CD4-positive, alpha-beta T cell (primary cell): ENCODE measurements at regions not wholly inside any gene's neighbourhood (a gene's known extent, or its start where the extent isn't known, plus 50 kb on each side); places are given as distances from the start of the nearest gene placed in this dataset.

Experiments used
- ATAC-seq: fragments of 200-7000 bp; cut with Tn5 transposase; one replicate; pipeline ENCODE4 v1.10.0; 2022; ENCODE audit warnings: mild to moderate bottlenecking; ENCODE audit not compliant: poor library complexity
- CTCF ChIA-PET: fragments of 350-600 bp; sonication (Branson Sonifier 250); formaldehyde crosslinking; loops from one replicate; lab custom pipeline; 2021; ENCODE audit warnings: antibody characterized with exemption, inconsistent platforms; lab: Charles Lee
- POLR2A ChIA-PET: fragments of 350-600 bp; sonication (Branson Sonifier 250); formaldehyde crosslinking; loops from one replicate; lab custom pipeline; 2021; ENCODE audit warnings: antibody characterized with exemption, inconsistent platforms; lab: Charles Lee
- DNase-seq, 14 experiments: peaks; one replicate each; pipeline ENCODE4 v3.0.0-alpha.2; 2013 to 2020; ENCODE audit warnings: mixed read lengths in 2 of 14
- H3K27ac ChIP-seq, 2 donors: one replicate each; pipeline versions ENCODE4 v1.5.1 to v1.7.0; 2013; ENCODE audit warnings: low read length in 2 of 2, low read depth in 1 of 2, mild to moderate bottlenecking in 1 of 2
- H3K27me3 ChIP-seq, 2 experiments: 1 replicate in 1 of 2; 2 replicates in 1 of 2; pipeline versions ENCODE4 v1.6.1 to v1.7.0; 2013; ENCODE audit warnings: low read length in 2 of 2, control low read depth in 1 of 2, mild to moderate bottlenecking in 1 of 2, moderate library complexity in 1 of 2; ENCODE audit not compliant: insufficient read depth in 2 of 2, control insufficient read depth in 1 of 2
- H3K36me3 ChIP-seq: one replicate; pipeline ENCODE4 v1.6.1; 2013; ENCODE audit warnings: low read length, control low read depth; ENCODE audit not compliant: insufficient read depth
- H3K4me1 ChIP-seq: one replicate; pipeline ENCODE4 v1.6.1; 2013; ENCODE audit warnings: low read length, control low read depth; ENCODE audit not compliant: insufficient read depth
- H3K4me3 ChIP-seq: one replicate; pipeline ENCODE4 v1.5.1; 2013; ENCODE audit warnings: mild to moderate bottlenecking, low read length, moderate library complexity
- H3K9me3 ChIP-seq, 2 experiments: 1 replicate in 1 of 2; 2 replicates in 1 of 2; pipeline versions ENCODE4 v1.6.1 to v1.7.0; 2013; ENCODE audit warnings: low read length in 2 of 2, mild to moderate bottlenecking in 2 of 2, control low read depth in 1 of 2, moderate library complexity in 1 of 2; ENCODE audit not compliant: control insufficient read depth in 1 of 2, insufficient read depth in 1 of 2
- H3K27ac Mint-ChIP-seq: one replicate; pipeline ENCODE4 v1.8.0; 2020; ENCODE audit warnings: mixed read lengths
- H3K27me3 Mint-ChIP-seq: one replicate; pipeline ENCODE4 v1.8.0; 2021; ENCODE audit warnings: mixed read lengths
- H3K36me3 Mint-ChIP-seq: one replicate; pipeline ENCODE4 v1.8.0; 2021; ENCODE audit warnings: low read depth, mixed read lengths
- H3K4me1 Mint-ChIP-seq: one replicate; pipeline ENCODE4 v1.8.0; 2021; ENCODE audit warnings: low read depth, mixed read lengths
- H3K4me3 Mint-ChIP-seq: one replicate; pipeline ENCODE4 v1.8.0; 2020; ENCODE audit warnings: mild to moderate bottlenecking, mixed read lengths
- H3K9me3 Mint-ChIP-seq: one replicate; pipeline ENCODE4 v1.8.0; 2020; ENCODE audit warnings: mixed read lengths
- intact Hi-C, 2 experiments: fragments of 100-400 bp; cut with DNase I in 1 of 2; cut with micrococcal nuclease in 1 of 2; formaldehyde crosslinking; loops; one replicate each; pipeline versions ENCODE4 v1.15.1 to v1.9.0; 2023 to 2025; cut with DNase I, micrococcal nuclease
- TF ChIP-seq, protein P1 (sequence below): fragments of 200-600 bp; IDR thresholded peaks from one replicate; pipeline ENCODE4 v1.8.0; 2022; ENCODE audit warnings: antibody characterized with exemption, mild to moderate bottlenecking

DNA sequence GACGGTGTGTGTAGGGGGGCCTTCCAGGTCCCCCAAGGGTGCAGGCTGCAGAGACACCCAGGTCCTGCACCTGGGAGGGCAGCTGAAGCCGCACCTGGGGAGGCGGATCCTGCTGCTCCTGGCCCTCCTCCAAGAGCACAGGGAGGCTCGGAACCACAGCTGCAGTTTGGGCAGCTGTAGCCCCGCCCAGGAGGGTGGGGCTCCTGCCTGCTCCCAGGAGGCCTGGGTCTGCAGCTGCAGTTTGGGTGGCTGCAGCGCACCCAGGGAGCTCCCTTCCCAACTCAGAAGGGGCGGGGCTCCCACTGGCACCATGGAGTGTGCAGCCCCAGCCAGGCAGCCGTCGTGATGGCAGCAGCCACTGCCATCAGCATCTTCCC lies 69.4 kb upstream of the NKD1 start:
- no peaks in the 10 kb centered on the region for H3K4me1 ChIP-seq
- H3K27me3 ChIP-seq = no peaks in the 10 kb centered on the region
- DNase-seq = peak in 1 of 14 experiments; percentile 9
- Mint-ChIP-seq H3K27me3 (peaks cover 6% of the 10 kb centered on the region), H3K4me1 (no peaks in the 10 kb centered on the region), H3K4me3 (no peak overlapping the region), H3K36me3 (no peaks in the 10 kb centered on the region), H3K9me3 (no peaks in the 10 kb centered on the region), H3K27ac (no peak overlapping the region)
- POLR2A ChIA-PET = no interaction called here
- no peaks in the 10 kb centered on the region for H3K36me3 ChIP-seq
- TF ChIP-seq, protein P1, sequence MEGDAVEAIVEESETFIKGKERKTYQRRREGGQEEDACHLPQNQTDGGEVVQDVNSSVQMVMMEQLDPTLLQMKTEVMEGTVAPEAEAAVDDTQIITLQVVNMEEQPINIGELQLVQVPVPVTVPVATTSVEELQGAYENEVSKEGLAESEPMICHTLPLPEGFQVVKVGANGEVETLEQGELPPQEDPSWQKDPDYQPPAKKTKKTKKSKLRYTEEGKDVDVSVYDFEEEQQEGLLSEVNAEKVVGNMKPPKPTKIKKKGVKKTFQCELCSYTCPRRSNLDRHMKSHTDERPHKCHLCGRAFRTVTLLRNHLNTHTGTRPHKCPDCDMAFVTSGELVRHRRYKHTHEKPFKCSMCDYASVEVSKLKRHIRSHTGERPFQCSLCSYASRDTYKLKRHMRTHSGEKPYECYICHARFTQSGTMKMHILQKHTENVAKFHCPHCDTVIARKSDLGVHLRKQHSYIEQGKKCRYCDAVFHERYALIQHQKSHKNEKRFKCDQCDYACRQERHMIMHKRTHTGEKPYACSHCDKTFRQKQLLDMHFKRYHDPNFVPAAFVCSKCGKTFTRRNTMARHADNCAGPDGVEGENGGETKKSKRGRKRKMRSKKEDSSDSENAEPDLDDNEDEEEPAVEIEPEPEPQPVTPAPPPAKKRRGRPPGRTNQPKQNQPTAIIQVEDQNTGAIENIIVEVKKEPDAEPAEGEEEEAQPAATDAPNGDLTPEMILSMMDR = no peak
- ATAC-seq = no peak
- CTCF ChIA-PET = no interaction called here
- H3K27ac ChIP-seq = no peak overlapping the region
- intact Hi-C loops = no loop called here
- H3K9me3 ChIP-seq = peaks cover 0 to 6% of the 10 kb centered on the region in 2 experiments
- no peak overlapping the region for H3K4me3 ChIP-seq

DNA sequence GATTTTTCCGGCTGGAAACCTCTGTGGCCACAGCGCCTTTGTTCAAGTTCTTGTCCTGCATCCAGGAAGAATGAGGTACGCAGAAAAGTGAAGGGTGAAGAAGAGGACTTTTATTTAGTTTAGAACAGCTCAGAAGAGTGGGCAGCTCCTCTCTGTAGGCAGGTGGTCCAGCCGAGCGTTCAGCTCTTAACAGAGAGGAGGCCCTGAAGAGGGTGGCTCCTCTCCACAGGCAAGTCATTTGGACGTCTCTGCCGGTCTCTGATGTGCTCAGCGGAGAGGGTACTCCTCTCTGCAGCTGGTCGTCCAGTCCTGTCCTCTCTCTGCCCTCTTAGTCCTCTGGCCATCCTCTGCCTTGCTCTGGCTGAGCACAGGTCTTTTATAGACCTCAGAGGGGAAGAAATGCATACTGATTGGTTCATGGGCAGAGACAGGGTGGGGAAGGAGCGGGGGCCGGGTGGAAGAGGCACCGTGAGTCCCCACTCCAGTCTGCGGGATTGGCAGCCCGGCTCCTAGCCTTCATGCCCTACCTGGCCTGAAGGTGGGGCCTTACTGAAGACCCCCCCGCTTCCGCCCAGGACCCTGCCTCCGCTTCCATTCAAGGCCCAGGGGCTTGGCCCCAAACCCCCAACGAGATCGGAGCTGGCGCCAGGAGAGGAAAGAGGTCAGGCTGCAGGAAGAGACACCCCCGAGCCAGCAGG lies 70.0 kb upstream of the NKD1 start:
- Histone ChIP-seq H3K36me3 (no peaks in the 10 kb centered on the region), H3K27ac (no peak overlapping the region), H3K9me3 (peaks cover 0 to 6% of the 10 kb centered on the region in 2 experiments), H3K4me3 (no peak overlapping the region), H3K4me1 (no peaks in the 10 kb centered on the region), H3K27me3 (no peaks in the 10 kb centered on the region)
- Mint-ChIP-seq H3K27me3 (peaks cover 4% of the 10 kb centered on the region), H3K4me1 (no peaks in the 10 kb centered on the region), H3K4me3 (no peak overlapping the region), H3K9me3 (no peaks in the 10 kb centered on the region), H3K27ac (no peak overlapping the region), H3K36me3 (no peaks in the 10 kb centered on the region)
- TF ChIP-seq, protein P1 = no peak
- ATAC-seq (no peak), DNase-seq (no peak)
- intact Hi-C loops = no loop called here
- ChIA-PET POLR2A (no interaction called here), CTCF (no interaction called here)

DNA sequence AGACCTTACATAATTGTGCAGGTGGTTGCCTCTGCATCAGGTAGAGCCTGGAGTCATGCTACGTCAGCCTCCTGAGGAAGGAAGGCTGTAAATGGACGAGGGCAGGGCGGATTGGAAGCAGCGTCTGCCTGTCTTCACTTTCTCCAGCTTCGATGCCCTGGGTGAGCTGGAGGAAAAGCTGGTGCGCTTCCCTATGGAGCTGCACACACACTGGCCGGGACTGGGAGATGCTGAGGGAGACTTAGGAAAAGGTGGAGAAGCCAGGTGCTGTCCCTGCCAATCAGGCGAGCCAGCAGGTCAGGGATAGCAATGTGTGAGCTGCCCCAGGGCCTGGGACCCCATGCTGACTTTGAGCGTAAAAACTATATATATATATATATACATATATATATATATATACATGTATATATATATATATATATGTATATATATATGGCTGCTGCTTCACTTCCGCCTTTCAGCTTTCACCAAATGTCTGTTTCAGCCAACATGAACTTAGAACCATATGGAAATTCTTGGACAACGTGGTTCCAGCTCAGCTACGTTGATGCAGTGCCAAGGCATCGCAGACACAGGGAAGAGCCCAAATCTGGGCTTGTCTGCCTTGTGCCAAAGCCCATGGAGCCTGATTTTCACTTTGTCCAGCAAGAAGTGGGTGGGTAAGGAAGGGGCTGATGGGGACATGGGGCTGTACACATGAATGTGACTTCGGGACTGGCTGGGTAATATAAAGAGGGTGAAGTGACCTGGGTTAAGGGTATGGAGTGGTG lies 71.5 kb upstream of the NKD1 start:
- CTCF ChIA-PET = no interaction called here
- no peak overlapping the region for H3K27ac Mint-ChIP-seq
- DNase-seq = no peak
- Histone ChIP-seq H3K27ac (no peak overlapping the region), H3K9me3 (peaks cover 0 to 6% of the 10 kb centered on the region in 2 experiments), H3K4me1 (no peaks in the 10 kb centered on the region), H3K4me3 (no peak overlapping the region), H3K27me3 (no peaks in the 10 kb centered on the region), H3K36me3 (no peaks in the 10 kb centered on the region)
- H3K36me3 Mint-ChIP-seq = no peaks in the 10 kb centered on the region
- intact Hi-C loops = no loop called here
- no peak overlapping the region for H3K4me3 Mint-ChIP-seq
- no peaks in the 10 kb centered on the region for H3K4me1 Mint-ChIP-seq
- H3K9me3 Mint-ChIP-seq = no peaks in the 10 kb centered on the region
- POLR2A ChIA-PET = no interaction called here
- ATAC-seq = no peak
- TF ChIP-seq, protein P1 = no peak
- H3K27me3 Mint-ChIP-seq = no peaks in the 10 kb centered on the region
